Epithelial cell of esophagus (primary cell): ENCODE measurements at regions not wholly inside any gene's neighbourhood (a gene's known extent, or its start where the extent isn't known, plus 50 kb on each side); places are given as distances from the start of the nearest gene placed in this dataset.

Experiments used
- DNase-seq: peaks from one replicate; pipeline ENCODE4 v3.0.0; 2010; ENCODE audit warnings: low read depth
- H3K4me3 ChIP-seq: 2 replicates; pipeline ENCODE4 v1.5.1; 2011; ENCODE audit warnings: mild to moderate bottlenecking, low read length, control low read depth
- CTCF ChIP-seq: IDR thresholded peaks from 2 replicates; pipeline ENCODE4 v1.5.1; 2011; ENCODE audit warnings: low read depth, mild to moderate bottlenecking, low read length, control low read depth, inconsistent platforms; ENCODE audit not compliant: insufficient read depth; ENCODE audit errors: missing control alignments

GRCh38 chr1:187928696-187929095 lies 1099.9 kb downstream of the PLA2G4A start:
- H3K4me3 ChIP-seq, result no peak overlapping the region
- no peak for TF ChIP-seq CTCF
- no peak for DNase-seq

GRCh38 chr1:187931776-187932175 lies 1103.0 kb downstream of the PLA2G4A start:
- no peak for TF ChIP-seq CTCF
- no peak for DNase-seq
- no peak overlapping the region for H3K4me3 ChIP-seq

DNA sequence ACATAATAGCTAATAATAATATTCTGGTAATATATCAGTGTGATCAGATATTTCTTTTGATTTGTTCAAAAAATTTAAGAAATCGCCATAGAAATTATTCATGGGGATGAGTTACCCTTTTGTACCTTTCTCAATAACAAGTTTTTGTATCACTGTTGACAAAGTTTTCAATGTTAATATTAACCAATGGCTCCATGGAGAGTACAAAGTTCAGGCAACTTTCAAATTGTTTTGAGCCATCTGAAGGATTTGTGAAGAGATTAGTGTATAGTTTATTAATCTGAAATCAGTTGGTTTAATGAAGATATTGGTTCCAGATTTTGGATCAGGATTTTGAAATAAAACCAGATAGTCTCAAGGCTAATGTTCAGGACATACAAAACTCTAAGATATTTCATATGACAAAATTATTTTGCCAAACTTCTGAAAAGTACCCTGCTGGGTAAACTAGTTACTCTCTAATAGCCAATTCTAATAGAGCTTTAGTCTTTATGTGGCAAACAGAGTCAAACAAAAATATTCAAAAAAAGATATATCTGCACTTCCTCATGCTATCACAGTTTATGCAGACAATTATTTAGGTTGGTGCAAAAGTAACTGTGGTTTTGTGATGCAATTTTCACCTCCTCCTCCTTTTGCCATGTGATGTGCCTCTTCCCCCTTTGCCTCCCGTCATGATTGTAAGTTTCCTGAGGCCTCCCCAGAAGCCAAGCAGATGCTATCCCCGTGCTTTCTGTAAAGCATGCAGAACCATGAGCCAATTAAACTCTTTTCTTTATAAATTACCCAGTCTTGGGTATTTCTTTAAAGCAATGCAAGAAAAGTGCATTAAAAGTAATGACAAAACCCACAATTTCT lies 1105.0 kb downstream of the PLA2G4A start:
- no peak overlapping the region for H3K4me3 ChIP-seq
- TF ChIP-seq CTCF, result no peak
- no peak for DNase-seq

DNA sequence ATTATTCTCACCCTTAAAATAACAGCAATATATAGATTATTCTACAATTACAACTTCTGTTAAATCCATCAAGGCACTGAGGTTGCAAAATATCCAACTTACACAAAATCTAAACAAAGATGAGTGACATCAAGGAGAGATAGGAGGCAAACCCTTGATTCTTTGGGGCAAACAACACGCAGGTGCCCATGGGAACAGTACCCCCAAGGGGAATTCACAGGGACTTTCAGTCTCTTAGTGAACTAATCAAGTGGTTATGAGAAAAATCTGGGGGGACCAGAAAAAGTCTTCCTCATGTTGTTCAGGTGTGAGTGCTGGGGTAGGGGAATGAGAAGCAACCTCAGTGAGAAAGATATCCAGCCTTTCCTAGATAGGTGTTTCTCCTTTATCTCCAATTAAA lies 1107.9 kb downstream of the PLA2G4A start:
- H3K4me3 ChIP-seq, result no peak overlapping the region
- no peak for TF ChIP-seq CTCF
- DNase-seq, result no peak

DNA sequence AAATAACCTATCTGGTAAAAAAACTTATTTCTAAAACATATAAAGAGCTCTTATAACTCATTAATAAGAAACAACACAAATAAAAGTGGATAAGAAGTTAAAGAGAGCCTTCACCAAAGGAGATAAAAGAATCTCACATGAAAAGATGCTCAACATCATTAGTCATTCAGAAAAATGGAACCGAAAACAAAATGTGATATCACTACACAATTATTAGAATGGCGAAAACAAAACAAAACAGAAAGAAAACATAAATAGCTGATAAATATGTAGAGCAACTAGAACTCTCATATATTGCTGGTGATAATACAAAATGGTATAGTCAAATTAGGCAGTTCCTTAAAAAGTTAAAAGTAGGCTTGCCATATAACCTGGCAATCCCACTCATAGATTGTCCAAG lies 1109.3 kb downstream of the PLA2G4A start:
- no peak for DNase-seq
- no peak for TF ChIP-seq CTCF
- no peak overlapping the region for H3K4me3 ChIP-seq

- H3K4me3 ChIP-seq, result no peak overlapping the region
- no peak for TF ChIP-seq CTCF
- peak; percentile 11 for DNase-seq
These were observed 1114.2 kb downstream of the PLA2G4A start for GRCh38 chr1:187942986-187943385.
